A549 (cell line): ENCODE measurements at regions not wholly inside any gene's neighbourhood (a gene's known extent, or its start where the extent isn't known, plus 50 kb on each side); places are given as distances from the start of the nearest gene placed in this dataset.

Source experiments
- ATAC-seq, 2 experiments: fragments of 200-7000 bp in 1 of 2; fragments of >200 bp in 1 of 2; cut with Nextera tagmentation in 1 of 2; cut with Tn5 transposase in 1 of 2; 3 replicates each; pipeline versions ENCODE4 v1.8.0 to v1.9.1; 2018 to 2020; ENCODE audit warnings: mild to moderate bottlenecking in 1 of 2, moderate library complexity in 1 of 2
- CTCF ChIA-PET: fragments of 300-600 bp; sonication (Branson Sonifier 250); formaldehyde crosslinking; extraction: SDS; loops from one replicate; lab custom pipeline; 2021; ENCODE audit warnings: antibody characterized with exemption, inconsistent platforms; lab: Yijun Ruan, JAX
- POLR2A ChIA-PET: fragments of 350-600 bp; formaldehyde crosslinking; extraction: SDS; loops from one replicate; lab custom pipeline; 2021; ENCODE audit warnings: antibody characterized with exemption, inconsistent platforms; lab: Yijun Ruan, JAX
- DNase-seq, 2 experiments: peaks; one replicate each; pipeline versions ENCODE4 v3.0.0 to v3.0.0-alpha.2; 2011 to 2016; ENCODE audit warnings: low read depth in 1 of 2, low spot score in 1 of 2
- FAIRE-seq: peaks from 2 replicates; lab custom pipeline; 2011; peaks lifted over from hg19 to GRCh38; lab: Jason Lieb, UNC
- H3K27ac ChIP-seq, 2 experiments: fragments of >200 bp; sonication (Bioruptor Twin); formaldehyde crosslinking; 3 replicates each; pipeline ENCODE4 v1.5.1; 2016 to 2017
- H3K4me1 ChIP-seq: fragments of >200 bp; sonication (Bioruptor Twin); formaldehyde crosslinking; 3 replicates; pipeline ENCODE4 v1.6.1; 2016
- H3K4me2 ChIP-seq: fragments of >200 bp; sonication (Bioruptor Twin); formaldehyde crosslinking; 3 replicates; pipeline ENCODE4 v1.6.1; 2016
- H3K4me3 ChIP-seq: fragments of >200 bp; sonication (Bioruptor Twin); formaldehyde crosslinking; 3 replicates; pipeline ENCODE4 v1.5.1; 2016
- H3K9me3 ChIP-seq: fragments of >200 bp; sonication (Bioruptor Twin); formaldehyde crosslinking; 3 replicates; pipeline ENCODE4 v1.6.1; 2016
- BHLHE40 ChIP-seq: IDR thresholded peaks from 2 replicates; pipeline ENCODE4 v1.6.1; 2012; ENCODE audit warnings: low read depth, low read length, inconsistent platforms
- CBX2 ChIP-seq: fragments of 200-600 bp; sonication (generic); IDR thresholded peaks from 2 replicates; pipeline ENCODE4 v1.6.1; 2016; ENCODE audit warnings: low read depth, mild to moderate bottlenecking, borderline replicate concordance
- CBX8 ChIP-seq: fragments of 200-600 bp; sonication (generic); IDR thresholded peaks from 2 replicates; pipeline ENCODE4 v1.6.1; 2016
- CHD2 ChIP-seq: fragments of 150-350 bp; IDR thresholded peaks from 2 replicates; pipeline ENCODE4 v1.6.1; 2014; ENCODE audit warnings: low read length; ENCODE audit not compliant: partially characterized antibody
- CHD4 ChIP-seq: fragments of 200-600 bp; sonication (generic); IDR thresholded peaks from 2 replicates; pipeline ENCODE4 v1.6.1; 2016; ENCODE audit warnings: antibody characterized with exemption, mild to moderate bottlenecking, borderline replicate concordance
- E2F6 ChIP-seq: IDR thresholded peaks from 2 replicates; pipeline ENCODE4 v1.6.1; 2012; ENCODE audit warnings: low read depth, borderline replicate concordance
- EP300 ChIP-seq, 2 experiments: fragments of >200 bp; sonication (Bioruptor Twin); formaldehyde crosslinking; IDR thresholded peaks; 2 replicates in 1 of 2; 3 replicates in 1 of 2; pipeline ENCODE4 v1.6.1; 2016 to 2017
- GATA3 ChIP-seq: IDR thresholded peaks from 2 replicates; pipeline ENCODE4 v1.6.1; 2012; ENCODE audit warnings: borderline replicate concordance
- HEYL ChIP-seq: fragments of 250-450 bp; sonication (Bioruptor Pico); IDR thresholded peaks from 2 replicates; pipeline ENCODE4 v1.8.0; 2021; ENCODE audit warnings: mild to moderate bottlenecking, moderate library complexity
- HOXB13 ChIP-seq: fragments of 250-450 bp; sonication (Bioruptor Pico); IDR thresholded peaks from 2 replicates; pipeline ENCODE4 v1.5.0; 2020; ENCODE audit warnings: low read depth, mild to moderate bottlenecking, moderate library complexity
- HOXB5 ChIP-seq: fragments of 250-450 bp; sonication (Bioruptor Pico); IDR thresholded peaks from 2 replicates; pipeline ENCODE4 v1.5.0; 2020; ENCODE audit warnings: mild to moderate bottlenecking, moderate library complexity
- JUN ChIP-seq, 2 experiments: fragments of >200 bp; sonication (Bioruptor Twin); formaldehyde crosslinking; IDR thresholded peaks; 2 replicates in 1 of 2; 3 replicates in 1 of 2; pipeline ENCODE4 v1.6.1; 2016 to 2017
- KDM1A ChIP-seq: fragments of 200-600 bp; sonication (generic); IDR thresholded peaks from 2 replicates; pipeline ENCODE4 v1.6.1; 2016; ENCODE audit warnings: low read depth, mild to moderate bottlenecking
- KDM5A ChIP-seq: fragments of 200-600 bp; sonication (generic); IDR thresholded peaks from 2 replicates; pipeline ENCODE4 v1.6.1; 2016; ENCODE audit warnings: antibody characterized with exemption, mild to moderate bottlenecking
- MYC ChIP-seq: IDR thresholded peaks from 2 replicates; pipeline ENCODE4 v1.6.1; 2012; ENCODE audit warnings: mild to moderate bottlenecking, inconsistent platforms, low read length, improper control_type of control experiment, borderline replicate concordance
- NPAS2 ChIP-seq: fragments of 250-450 bp; sonication (Bioruptor Pico); IDR thresholded peaks from 2 replicates; pipeline ENCODE4 v1.8.0; 2022; ENCODE audit warnings: mild to moderate bottlenecking, moderate library complexity, borderline replicate concordance
- NR3C1 ChIP-seq: fragments of >200 bp; sonication (Bioruptor Twin); formaldehyde crosslinking; IDR thresholded peaks from 3 replicates; pipeline ENCODE4 v1.6.1; 2017
- POLR2A ChIP-seq: IDR thresholded peaks from 2 replicates; pipeline ENCODE4 v1.6.1; 2012; ENCODE audit warnings: mild to moderate bottlenecking, low read length
- SMC3 ChIP-seq: fragments of >200 bp; sonication (Bioruptor Twin); formaldehyde crosslinking; IDR thresholded peaks from 3 replicates; pipeline ENCODE4 v1.6.1; 2018; ENCODE audit warnings: inconsistent platforms
- TFCP2L1 ChIP-seq: fragments of 250-450 bp; sonication (Bioruptor Pico); IDR thresholded peaks from 2 replicates; pipeline ENCODE4 v1.5.0; 2021; ENCODE audit warnings: mild to moderate bottlenecking
- WGBS: methylation state at CpG from one replicate; pipeline ENCODE4 v1.1.6; 2017; ENCODE audit errors: missing lambda C conversion rate; 5-methylcytosine and 5-hydroxymethylcytosine counted together
- TF ChIP-seq, protein P1 (sequence below): fragments of 200-600 bp; sonication (generic); IDR thresholded peaks from 2 replicates; pipeline ENCODE4 v1.6.1; 2016; ENCODE audit warnings: antibody characterized with exemption, mild to moderate bottlenecking, moderate library complexity
- TF ChIP-seq, protein P2 (sequence below): IDR thresholded peaks from 2 replicates; pipeline ENCODE4 v1.6.1; 2012
- TF ChIP-seq, protein P3 (sequence below): fragments of 450-650 bp; IDR thresholded peaks from 2 replicates; pipeline ENCODE4 v1.6.1; 2014; ENCODE audit warnings: antibody characterized with exemption

- TF ChIP-seq JUN (IDR thresholded peaks at IDR 0.05) (no peak), CBX8 (no peak), CHD2 (no peak), NPAS2 (no peak), KDM5A (no peak), HOXB5 (no peak), KDM1A (no peak), NR3C1 (no peak)
- TF ChIP-seq, protein P1, sequence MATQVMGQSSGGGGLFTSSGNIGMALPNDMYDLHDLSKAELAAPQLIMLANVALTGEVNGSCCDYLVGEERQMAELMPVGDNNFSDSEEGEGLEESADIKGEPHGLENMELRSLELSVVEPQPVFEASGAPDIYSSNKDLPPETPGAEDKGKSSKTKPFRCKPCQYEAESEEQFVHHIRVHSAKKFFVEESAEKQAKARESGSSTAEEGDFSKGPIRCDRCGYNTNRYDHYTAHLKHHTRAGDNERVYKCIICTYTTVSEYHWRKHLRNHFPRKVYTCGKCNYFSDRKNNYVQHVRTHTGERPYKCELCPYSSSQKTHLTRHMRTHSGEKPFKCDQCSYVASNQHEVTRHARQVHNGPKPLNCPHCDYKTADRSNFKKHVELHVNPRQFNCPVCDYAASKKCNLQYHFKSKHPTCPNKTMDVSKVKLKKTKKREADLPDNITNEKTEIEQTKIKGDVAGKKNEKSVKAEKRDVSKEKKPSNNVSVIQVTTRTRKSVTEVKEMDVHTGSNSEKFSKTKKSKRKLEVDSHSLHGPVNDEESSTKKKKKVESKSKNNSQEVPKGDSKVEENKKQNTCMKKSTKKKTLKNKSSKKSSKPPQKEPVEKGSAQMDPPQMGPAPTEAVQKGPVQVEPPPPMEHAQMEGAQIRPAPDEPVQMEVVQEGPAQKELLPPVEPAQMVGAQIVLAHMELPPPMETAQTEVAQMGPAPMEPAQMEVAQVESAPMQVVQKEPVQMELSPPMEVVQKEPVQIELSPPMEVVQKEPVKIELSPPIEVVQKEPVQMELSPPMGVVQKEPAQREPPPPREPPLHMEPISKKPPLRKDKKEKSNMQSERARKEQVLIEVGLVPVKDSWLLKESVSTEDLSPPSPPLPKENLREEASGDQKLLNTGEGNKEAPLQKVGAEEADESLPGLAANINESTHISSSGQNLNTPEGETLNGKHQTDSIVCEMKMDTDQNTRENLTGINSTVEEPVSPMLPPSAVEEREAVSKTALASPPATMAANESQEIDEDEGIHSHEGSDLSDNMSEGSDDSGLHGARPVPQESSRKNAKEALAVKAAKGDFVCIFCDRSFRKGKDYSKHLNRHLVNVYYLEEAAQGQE = no peak
- Histone ChIP-seq H3K4me1 (no peaks in the 10 kb centered on the region), H3K4me2 (no peak overlapping the region), H3K4me3 (no peak overlapping the region), H3K27ac (no peak overlapping the region), H3K9me3 (0 out of 3 replicates have a peak, but pooled peaks cover 5% of the 10 kb centered on the region)
- ATAC-seq (no peak), FAIRE-seq (no peak), DNase-seq (no peak)
- ChIA-PET CTCF (interaction anchor here (1.1 to 1.5 kb wide), 5 partner anchors 9 to 379 kb away, joined by 3 to 5 read pairs (median 3); no protein-coding TSS in a partner anchor), POLR2A (no interaction called here)
- WGBS = 47% methylated on average over 7 of the region's 7 CpGs
Measured at GRCh38 chr2:236956031-236956618, 129.6 kb upstream of the COPS8 start.

DNA sequence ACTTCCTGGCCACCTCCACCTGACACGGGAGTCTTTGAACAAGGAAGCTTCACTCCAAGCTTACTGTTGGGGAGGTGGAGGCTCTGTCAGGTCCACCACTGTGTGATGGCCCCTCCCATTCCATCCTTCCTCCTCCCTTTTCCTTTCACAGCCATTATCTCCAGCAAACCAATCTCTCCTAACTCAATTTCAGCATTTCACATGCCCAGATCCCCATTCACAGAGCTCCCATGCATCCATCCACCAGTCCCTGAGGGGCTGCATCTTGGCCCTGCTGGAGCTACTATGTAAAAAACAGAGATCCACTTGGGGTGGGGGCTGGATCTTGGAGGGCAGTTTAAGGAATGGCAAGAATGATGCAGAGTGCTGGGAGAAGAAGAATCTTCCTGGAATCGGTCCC is 129.0 kb upstream of the COPS8 start:
- ChIA-PET POLR2A (no interaction called here), CTCF (interaction anchor here (0.6 to 1.5 kb wide), 6 partner anchors 10 to 454 kb away, joined by 3 to 5 read pairs (median 3); no protein-coding TSS in a partner anchor)
- WGBS = 11% methylated on average over 2 of the region's 2 CpGs
- Histone ChIP-seq H3K4me2 (no peak overlapping the region), H3K4me3 (no peak overlapping the region), H3K4me1 (no peaks in the 10 kb centered on the region), H3K9me3 (0 out of 3 replicates have a peak, but pooled peaks cover 5% of the 10 kb centered on the region), H3K27ac (no peak overlapping the region)
- ATAC-seq (no peak), DNase-seq (no peak), FAIRE-seq (no peak)
- TF ChIP-seq POLR2A (no peak), GATA3 (no peak), HEYL (no peak), KDM5A (no peak), NR3C1 (no peak), EP300 (IDR thresholded peaks at IDR 0.05) (no peak), CBX2 (no peak), TFCP2L1 (no peak), HOXB5 (no peak), HOXB13 (no peak), BHLHE40 (no peak), E2F6 (no peak), MYC (no peak), SMC3 (no peak), CHD4 (no peak)
- TF ChIP-seq, protein P2, sequence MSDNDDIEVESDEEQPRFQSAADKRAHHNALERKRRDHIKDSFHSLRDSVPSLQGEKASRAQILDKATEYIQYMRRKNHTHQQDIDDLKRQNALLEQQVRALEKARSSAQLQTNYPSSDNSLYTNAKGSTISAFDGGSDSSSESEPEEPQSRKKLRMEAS = no peak
- TF ChIP-seq, protein P3, sequence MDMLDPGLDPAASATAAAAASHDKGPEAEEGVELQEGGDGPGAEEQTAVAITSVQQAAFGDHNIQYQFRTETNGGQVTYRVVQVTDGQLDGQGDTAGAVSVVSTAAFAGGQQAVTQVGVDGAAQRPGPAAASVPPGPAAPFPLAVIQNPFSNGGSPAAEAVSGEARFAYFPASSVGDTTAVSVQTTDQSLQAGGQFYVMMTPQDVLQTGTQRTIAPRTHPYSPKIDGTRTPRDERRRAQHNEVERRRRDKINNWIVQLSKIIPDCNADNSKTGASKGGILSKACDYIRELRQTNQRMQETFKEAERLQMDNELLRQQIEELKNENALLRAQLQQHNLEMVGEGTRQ = no peak
